HepG2 (cell line): ENCODE measurements at regions not wholly inside any gene's neighbourhood (a gene's known extent, or its start where the extent isn't known, plus 50 kb on each side); places are given as distances from the start of the nearest gene placed in this dataset.

Experiments used
- CREB1 ChIP-seq, 2 experiments: fragments of 450-650 bp in 1 of 2; IDR thresholded peaks; 2 replicates each; pipeline ENCODE4 v1.6.1; 2016 to 2017; ENCODE audit warnings: control low read depth in 1 of 2, mild to moderate bottlenecking in 1 of 2, missing compliant biosample characterization in 1 of 2, missing genetic modification characterization in 1 of 2
- CTCF ChIP-seq: sonication (generic); formaldehyde crosslinking; IDR thresholded peaks from 2 replicates; pipeline ENCODE4 v1.5.0; 2020; ENCODE audit warnings: mild to moderate bottlenecking, missing genetic modification reagents, moderate library complexity
- DNMT1 ChIP-seq: sonication (generic); formaldehyde crosslinking; IDR thresholded peaks from 2 replicates; pipeline ENCODE4 v1.5.1; 2020; ENCODE audit warnings: mild to moderate bottlenecking, missing genetic modification reagents
- GLMP ChIP-seq: sonication (generic); formaldehyde crosslinking; IDR thresholded peaks from 2 replicates; pipeline ENCODE4 v1.9.0; 2021; ENCODE audit warnings: missing genetic modification reagents, mild to moderate bottlenecking, borderline replicate concordance
- JUND ChIP-seq: sonication (generic); formaldehyde crosslinking; IDR thresholded peaks from 2 replicates; pipeline ENCODE4 v1.8.0; 2022; ENCODE audit warnings: mild to moderate bottlenecking, missing genetic modification reagents
- POLR2AphosphoS5 ChIP-seq: IDR thresholded peaks from 2 replicates; pipeline ENCODE4 v1.6.1; 2012; ENCODE audit warnings: low read depth, low read length
- SKI ChIP-seq: fragments of 450-650 bp; IDR thresholded peaks from one replicate; pipeline ENCODE4 v1.6.1; 2018; ENCODE audit warnings: mild to moderate bottlenecking; ENCODE audit not compliant: partially characterized antibody
- ZNF749 ChIP-seq: sonication (generic); formaldehyde crosslinking; IDR thresholded peaks from 2 replicates; pipeline ENCODE4 v1.8.0; 2022; ENCODE audit warnings: mild to moderate bottlenecking, missing genetic modification reagents, moderate library complexity, borderline replicate concordance
- ZNF770 ChIP-seq: sonication (generic); formaldehyde crosslinking; IDR thresholded peaks from 2 replicates; pipeline ENCODE4 v1.5.0; 2020; ENCODE audit warnings: mild to moderate bottlenecking, missing genetic modification reagents

- TF ChIP-seq CREB1 (IDR thresholded peaks at IDR 0.05): no peak
- TF ChIP-seq CREB1 (CRISPR knock-in tag; IDR thresholded peaks at IDR 0.05): no peak
- TF ChIP-seq POLR2AphosphoS5: no peak
- TF ChIP-seq ZNF770 (CRISPR knock-in tag): no peak
- no peak for TF ChIP-seq JUND
- TF ChIP-seq DNMT1 (CRISPR knock-in tag): no peak
- TF ChIP-seq CTCF: no peak
- TF ChIP-seq GLMP (CRISPR knock-in tag): no peak
- no peak for TF ChIP-seq ZNF749 (CRISPR knock-in tag)
- TF ChIP-seq SKI: no peak
Observed at GRCh38 chr1:188931506-188931905, 1546.2 kb downstream of the BRINP3 start.
